GM21360 (cell line): ENCODE measurements at regions not wholly inside any gene's neighbourhood (a gene's known extent, or its start where the extent isn't known, plus 50 kb on each side); places are given as distances from the start of the nearest gene placed in this dataset.
"Not testable (repeated sequence)": the region's sequence is repeated elsewhere in the genome, so short reads cannot be mapped to it uniquely, and the experiment has no call there.

Experiments
- ATAC-seq: cut with Tn5 transposase; IDR thresholded peaks from one replicate; pipeline ENCODE4 v1.9.1; 2021; ENCODE audit warnings: mild to moderate bottlenecking, moderate library complexity; ENCODE audit not compliant: unreplicated experiment

- ATAC-seq: no peak
These were observed 114.1 kb downstream of the FAR1 start for GRCh38 chr11:13782390-13783075.

GRCh38 chr11:13784441-13784840 is 116.0 kb downstream of the FAR1 start:
- ATAC-seq: no peak

- ATAC-seq: no peak
These were observed 116.4 kb downstream of the FAR1 start for GRCh38 chr11:13784855-13785254.

- ATAC-seq: no peak
These were observed 118.2 kb downstream of the FAR1 start for GRCh38 chr11:13786688-13787087.

GRCh38 chr11:13797616-13798015 is 129.1 kb downstream of the FAR1 start:
- ATAC-seq: not testable (repeated sequence)

- ATAC-seq: no peak
These were observed 132.4 kb downstream of the FAR1 start for GRCh38 chr11:13800901-13801300.

GRCh38 chr11:13818325-13818724 is 144.2 kb upstream of the SPON1 start:
- ATAC-seq: no peak

GRCh38 chr11:13826505-13827278 is 135.8 kb upstream of the SPON1 start:
- no peak for ATAC-seq

- ATAC-seq: no peak
These were observed 130.8 kb upstream of the SPON1 start for GRCh38 chr11:13831696-13832095.

GRCh38 chr11:13834463-13834862 is 128.1 kb upstream of the SPON1 start:
- no peak for ATAC-seq

- ATAC-seq: no peak
These were observed 125.9 kb upstream of the SPON1 start for GRCh38 chr11:13836666-13837065.

GRCh38 chr11:13837286-13837685 is 125.2 kb upstream of the SPON1 start:
- ATAC-seq: no peak

GRCh38 chr11:13841393-13841792 is 121.1 kb upstream of the SPON1 start:
- ATAC-seq: no peak

- no peak for ATAC-seq
These were observed 114.5 kb upstream of the SPON1 start for GRCh38 chr11:13848031-13848430.

GRCh38 chr11:13850231-13851005 is 112.1 kb upstream of the SPON1 start:
- no peak for ATAC-seq

- ATAC-seq: no peak
These were observed 110.8 kb upstream of the SPON1 start for GRCh38 chr11:13851691-13852090.

GRCh38 chr11:13852481-13852880 is 110.0 kb upstream of the SPON1 start:
- ATAC-seq: no peak

- ATAC-seq: no peak
These were observed 104.7 kb upstream of the SPON1 start for GRCh38 chr11:13857828-13858227.

GRCh38 chr11:13859892-13860291 is 102.6 kb upstream of the SPON1 start:
- no peak for ATAC-seq

- no peak for ATAC-seq
These were observed 101.1 kb upstream of the SPON1 start for GRCh38 chr11:13861411-13861810.

GRCh38 chr11:13862845-13863392 is 99.6 kb upstream of the SPON1 start:
- no peak for ATAC-seq
